HEK293T (cell line): ENCODE measurements at regions not wholly inside any gene's neighbourhood (a gene's known extent, or its start where the extent isn't known, plus 50 kb on each side); places are given as distances from the start of the nearest gene placed in this dataset.

Source experiments
- CTCF ChIA-PET: fragments of 350-600 bp; formaldehyde crosslinking; extraction: SDS; loops from one replicate; lab custom pipeline; 2021; ENCODE audit warnings: antibody characterized with exemption, inconsistent platforms; lab: Yijun Ruan, JAX
- POLR2A ChIA-PET: fragments of 350-600 bp; formaldehyde crosslinking; extraction: SDS; loops from one replicate; lab custom pipeline; 2020; ENCODE audit warnings: antibody characterized with exemption, inconsistent platforms; lab: Yijun Ruan, JAX
- DNase-seq: peaks from one replicate; pipeline ENCODE4 v3.0.0; 2012; ENCODE audit warnings: mixed read lengths; ENCODE audit errors: extremely low spot score
- ARNT ChIP-seq: fragments of 450-650 bp; IDR thresholded peaks from 2 replicates; pipeline ENCODE4 v1.6.1; 2017; ENCODE audit warnings: mild to moderate bottlenecking
- BHLHE40 ChIP-seq: fragments of 450-650 bp; IDR thresholded peaks from 2 replicates; pipeline ENCODE4 v1.6.1; 2016; ENCODE audit warnings: mild to moderate bottlenecking, moderate library complexity, borderline replicate concordance
- CTBP1 ChIP-seq: fragments of 450-650 bp; IDR thresholded peaks from 2 replicates; pipeline ENCODE4 v1.6.1; 2016; ENCODE audit warnings: borderline replicate concordance
- ELF4 ChIP-seq: fragments of 450-650 bp; IDR thresholded peaks from 2 replicates; pipeline ENCODE4 v1.6.1; 2017; ENCODE audit warnings: antibody characterized with exemption
- FOXA1 ChIP-seq: fragments of 450-650 bp; IDR thresholded peaks from 2 replicates; pipeline ENCODE4 v1.6.1; 2016; ENCODE audit warnings: mild to moderate bottlenecking
- FOXK2 ChIP-seq: fragments of 450-650 bp; IDR thresholded peaks from 2 replicates; pipeline ENCODE4 v1.6.1; 2016; ENCODE audit warnings: mild to moderate bottlenecking
- FOXM1 ChIP-seq: fragments of 450-650 bp; IDR thresholded peaks from 2 replicates; pipeline ENCODE4 v1.6.1; 2017; ENCODE audit warnings: mild to moderate bottlenecking, borderline replicate concordance
- HDGF ChIP-seq: fragments of 450-650 bp; IDR thresholded peaks from 2 replicates; pipeline ENCODE4 v1.6.1; 2017; ENCODE audit warnings: antibody characterized with exemption, borderline replicate concordance
- L3MBTL2 ChIP-seq: fragments of 450-650 bp; conservative IDR thresholded peaks from 2 replicates; pipeline ENCODE4 v1.6.1; 2016; ENCODE audit warnings: mild to moderate bottlenecking
- LEF1 ChIP-seq: fragments of 450-650 bp; IDR thresholded peaks from 2 replicates; pipeline ENCODE4 v1.6.1; 2017; ENCODE audit warnings: mild to moderate bottlenecking, borderline replicate concordance
- NFRKB ChIP-seq: fragments of 450-650 bp; IDR thresholded peaks from 2 replicates; pipeline ENCODE4 v1.6.1; 2016; ENCODE audit warnings: mild to moderate bottlenecking, moderate library complexity
- SP1 ChIP-seq: fragments of 450-650 bp; IDR thresholded peaks from 2 replicates; pipeline ENCODE4 v1.6.1; 2017
- SUZ12 ChIP-seq: fragments of 450-650 bp; IDR thresholded peaks from 2 replicates; pipeline ENCODE4 v1.6.1; 2016; ENCODE audit warnings: mild to moderate bottlenecking
- TARDBP ChIP-seq: fragments of 450-650 bp; IDR thresholded peaks from 2 replicates; pipeline ENCODE4 v1.6.1; 2016
- ZNF384 ChIP-seq: fragments of 450-650 bp; IDR thresholded peaks from 2 replicates; pipeline ENCODE4 v1.6.1; 2016
- TF ChIP-seq, protein P1 (sequence below): fragments of 450-650 bp; IDR thresholded peaks from 2 replicates; pipeline ENCODE4 v1.6.1; 2016

DNA sequence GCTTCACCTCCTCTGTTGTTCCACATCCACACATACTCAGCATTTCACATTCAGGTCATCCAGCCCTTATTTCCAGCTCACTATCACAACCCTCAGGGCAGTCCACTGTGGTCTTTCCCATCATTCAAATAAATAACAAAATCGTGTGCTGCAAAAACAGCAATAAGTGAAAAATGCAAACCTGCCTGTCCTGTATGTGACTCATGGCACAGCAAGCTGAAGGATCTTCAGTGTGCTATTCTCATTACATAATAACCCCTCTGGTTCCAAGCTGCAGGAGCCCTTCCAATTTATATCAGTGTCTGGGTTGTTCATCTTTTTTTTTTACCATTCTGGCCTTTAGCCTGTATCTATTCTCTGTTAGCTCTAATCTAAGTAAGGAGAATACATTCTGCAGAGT, 185.3 kb upstream of the UBE2E2 start:
- ChIA-PET POLR2A (no interaction called here), CTCF (interaction anchor here (0.6 kb wide), 1 partner anchor 213 kb away, joined by 4 read pairs; no protein-coding TSS in a partner anchor)
- no peak for TF ChIP-seq ARNT
- TF ChIP-seq BHLHE40: no peak
- no peak for TF ChIP-seq ELF4
- TF ChIP-seq ZNF384: no peak
- TF ChIP-seq, protein P1, sequence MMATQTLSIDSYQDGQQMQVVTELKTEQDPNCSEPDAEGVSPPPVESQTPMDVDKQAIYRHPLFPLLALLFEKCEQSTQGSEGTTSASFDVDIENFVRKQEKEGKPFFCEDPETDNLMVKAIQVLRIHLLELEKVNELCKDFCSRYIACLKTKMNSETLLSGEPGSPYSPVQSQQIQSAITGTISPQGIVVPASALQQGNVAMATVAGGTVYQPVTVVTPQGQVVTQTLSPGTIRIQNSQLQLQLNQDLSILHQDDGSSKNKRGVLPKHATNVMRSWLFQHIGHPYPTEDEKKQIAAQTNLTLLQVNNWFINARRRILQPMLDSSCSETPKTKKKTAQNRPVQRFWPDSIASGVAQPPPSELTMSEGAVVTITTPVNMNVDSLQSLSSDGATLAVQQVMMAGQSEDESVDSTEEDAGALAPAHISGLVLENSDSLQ: no peak
- no peak for TF ChIP-seq TARDBP
- TF ChIP-seq NFRKB: no peak
- TF ChIP-seq SP1: no peak
- no peak for TF ChIP-seq SUZ12
- no peak for TF ChIP-seq CTBP1
- TF ChIP-seq LEF1: no peak
- TF ChIP-seq HDGF: no peak
- TF ChIP-seq FOXK2: no peak
- no peak for TF ChIP-seq FOXM1
- no peak for DNase-seq

DNA sequence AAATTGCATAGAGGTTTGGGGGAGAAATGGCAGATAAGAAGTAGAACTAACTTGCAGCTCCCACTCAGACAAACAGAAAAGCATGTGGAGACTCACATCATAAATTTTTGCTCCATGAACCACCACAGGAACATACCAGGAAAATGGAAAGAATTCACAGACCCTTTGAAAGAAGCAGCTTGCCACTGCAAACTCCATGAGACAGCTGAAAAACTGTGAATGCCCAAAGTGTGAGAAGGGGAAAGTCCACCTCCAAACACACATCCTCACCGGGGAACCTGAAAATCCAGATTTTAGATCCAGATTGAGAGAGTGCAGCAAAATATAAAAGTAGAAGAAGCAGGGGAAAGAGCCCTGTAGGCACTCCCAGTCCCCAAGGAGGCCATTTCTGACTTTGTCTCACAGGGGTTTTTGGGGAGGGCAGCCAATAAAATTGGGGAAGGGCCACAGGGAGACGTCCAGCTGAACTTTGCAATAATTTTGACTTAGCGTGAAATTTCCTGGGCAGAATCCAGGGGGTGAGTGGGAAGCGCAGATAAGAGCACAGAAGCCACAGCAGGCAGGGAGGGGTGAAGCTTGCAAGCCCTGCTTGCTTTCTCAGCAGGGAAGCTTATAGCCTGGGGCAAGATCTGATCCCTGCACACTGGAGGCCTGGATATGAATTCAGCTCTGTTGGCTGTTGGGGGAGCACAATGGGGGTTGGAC, 183.4 kb upstream of the UBE2E2 start:
- ChIA-PET CTCF (no interaction called here), POLR2A (interaction anchor here (1.1 kb wide), 1 partner anchor 897 kb away, joined by 3 read pairs; the partner anchor contains the start of genes NKIRAS1 and RPL15)
- TF ChIP-seq ELF4: no peak
- no peak for TF ChIP-seq BHLHE40
- TF ChIP-seq FOXA1: no peak
- peak; percentile 20 for DNase-seq

DNA sequence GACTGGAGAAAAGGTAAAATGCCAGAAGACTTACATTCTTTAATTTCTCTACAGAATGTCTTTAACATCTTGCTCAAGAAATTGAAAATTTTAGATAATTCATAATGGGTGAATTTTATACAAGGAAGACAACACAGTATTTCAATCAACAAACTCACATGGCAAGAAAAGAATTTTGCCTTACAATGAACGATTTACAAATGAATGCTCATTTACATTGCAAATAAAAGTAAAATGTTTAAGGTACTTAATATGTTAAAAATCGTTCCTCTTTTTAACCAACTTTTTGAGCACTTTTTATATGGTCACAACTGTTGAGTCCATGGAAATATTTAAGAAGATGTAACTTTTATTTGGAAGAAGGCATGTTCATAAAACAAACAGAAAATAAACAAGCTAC, 174.8 kb upstream of the UBE2E2 start:
- ChIA-PET CTCF (no interaction called here), POLR2A (no interaction called here)
- DNase-seq: no peak
- TF ChIP-seq ARNT (no peak), FOXK2 (no peak), FOXA1 (no peak), FOXM1 (no peak), HDGF (no peak), SP1 (no peak), NFRKB (no peak), L3MBTL2 (no peak), CTBP1 (no peak), ELF4 (no peak), SUZ12 (no peak), LEF1 (no peak)
- TF ChIP-seq, protein P1: no peak

DNA sequence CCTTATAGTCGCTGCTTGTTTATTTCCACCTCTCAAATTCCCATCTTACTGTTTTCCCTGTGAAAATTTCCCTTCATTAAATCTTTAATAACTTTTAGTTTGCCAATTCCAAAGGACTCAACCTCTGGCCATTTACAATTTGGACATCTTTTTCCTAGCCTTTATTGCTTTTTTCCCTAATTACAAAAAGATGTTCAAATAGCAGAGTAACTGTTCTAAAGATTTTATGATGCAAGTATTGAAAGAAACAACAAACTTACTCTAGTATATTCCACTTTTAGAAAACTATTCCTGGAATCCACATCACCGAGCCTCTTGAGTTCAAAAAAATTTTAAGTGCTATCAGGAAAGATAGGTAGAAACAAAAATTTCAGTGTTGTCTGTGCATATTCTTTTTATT, 174.1 kb upstream of the UBE2E2 start:
- no peak for DNase-seq
- ChIA-PET CTCF (no interaction called here), POLR2A (no interaction called here)
- TF ChIP-seq SUZ12: no peak
- TF ChIP-seq CTBP1: no peak
- no peak for TF ChIP-seq FOXK2
- TF ChIP-seq, protein P1: no peak
- TF ChIP-seq ZNF384: no peak
- no peak for TF ChIP-seq L3MBTL2
- no peak for TF ChIP-seq LEF1
- no peak for TF ChIP-seq FOXA1
- no peak for TF ChIP-seq SP1
- no peak for TF ChIP-seq NFRKB
- TF ChIP-seq TARDBP: no peak
- no peak for TF ChIP-seq HDGF
- TF ChIP-seq ARNT: no peak

DNA sequence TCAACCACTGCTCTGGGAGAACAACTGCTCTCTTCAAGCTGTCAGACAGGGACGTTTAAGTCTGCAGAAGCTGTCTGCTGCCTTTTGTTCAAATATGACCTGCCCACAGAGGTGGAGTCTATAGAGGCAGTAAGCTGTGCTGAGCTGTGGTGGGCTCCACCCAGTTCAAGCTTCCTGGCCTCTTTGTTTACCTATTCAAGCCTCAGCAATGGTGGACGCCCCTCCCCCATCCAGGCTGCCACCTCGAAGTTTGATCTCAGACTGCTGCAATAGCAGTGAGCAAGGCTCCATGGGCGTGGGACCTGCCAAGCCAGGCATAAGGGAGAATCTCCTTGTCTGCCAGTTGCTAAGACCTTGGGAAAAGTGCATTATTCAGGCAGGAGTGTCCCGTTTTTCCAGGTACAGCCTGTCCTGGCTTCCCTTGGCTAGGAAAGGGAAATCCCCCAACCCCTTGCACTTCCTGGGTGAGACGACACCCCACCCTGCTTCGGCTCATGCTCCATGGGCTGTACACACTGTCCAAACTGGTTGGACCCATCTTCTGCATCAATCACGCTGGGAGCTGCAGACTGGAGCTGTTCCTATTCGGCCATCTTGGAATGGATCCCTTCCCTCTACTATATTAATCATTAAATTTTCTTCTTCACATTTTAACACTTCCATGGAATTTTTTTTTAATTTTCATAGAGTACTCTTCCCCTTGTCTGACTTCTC, 167.0 kb upstream of the UBE2E2 start:
- ChIA-PET CTCF (no interaction called here), POLR2A (no interaction called here)
- no peak for TF ChIP-seq ZNF384
- TF ChIP-seq BHLHE40: no peak
- no peak for TF ChIP-seq FOXM1
- no peak for TF ChIP-seq FOXK2
- no peak for TF ChIP-seq HDGF
- TF ChIP-seq SUZ12: no peak
- no peak for TF ChIP-seq SP1
- no peak for TF ChIP-seq CTBP1
- TF ChIP-seq L3MBTL2: no peak
- no peak for TF ChIP-seq LEF1
- no peak for TF ChIP-seq ARNT
- DNase-seq: no peak

DNA sequence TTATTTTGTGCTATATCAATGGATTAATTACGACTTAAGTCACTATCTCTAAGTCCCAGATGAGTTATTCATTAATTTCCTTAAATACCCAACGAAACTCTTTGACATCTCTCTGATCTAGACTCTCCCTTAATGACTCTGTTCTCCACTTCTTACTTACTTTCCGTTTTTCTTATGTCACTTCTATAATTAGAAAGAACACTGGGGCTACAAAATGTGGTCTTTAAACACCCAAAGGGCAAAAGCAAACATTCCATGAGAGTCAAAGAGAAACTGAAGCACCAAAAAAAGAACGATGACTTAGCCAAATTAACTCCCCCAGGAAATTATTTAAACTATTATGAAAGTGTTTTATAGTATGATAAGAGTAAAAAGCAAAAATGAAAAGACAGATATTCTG, 166.4 kb upstream of the UBE2E2 start:
- DNase-seq: no peak
- TF ChIP-seq, protein P1: no peak
- TF ChIP-seq ARNT: no peak
- no peak for TF ChIP-seq ZNF384
- TF ChIP-seq FOXK2: no peak
- TF ChIP-seq L3MBTL2: no peak
- no peak for TF ChIP-seq HDGF
- TF ChIP-seq FOXA1: no peak
- no peak for TF ChIP-seq FOXM1
- TF ChIP-seq NFRKB: no peak
- no peak for TF ChIP-seq CTBP1
- POLR2A ChIA-PET: no interaction called here
- CTCF ChIA-PET: no interaction called here
